ENCODE measurements at regions not wholly inside any gene's neighbourhood (a gene's known extent, or its start where the extent isn't known, plus 50 kb on each side); places are given as distances from the start of the nearest gene placed in this dataset.

- H3K4me3 ChIP-seq (replicated peaks; ENCODE audit: low read depth, low read length) = no peak overlapping the region
- TF ChIP-seq CTCF (IDR thresholded peaks at IDR 0.05; ENCODE audit: insufficient read depth, low read length, poor library complexity, severe bottlenecking) = no peak
- no peak for DNase-seq (ENCODE audit: extremely low read depth, insufficient read length)
- no peaks in the 10 kb centered on the region for H3K27me3 ChIP-seq (replicated peaks; ENCODE audit: control insufficient read depth, insufficient read depth, low read length)
- no peaks in the 10 kb centered on the region for H3K36me3 ChIP-seq (ENCODE audit: control insufficient read depth, insufficient read depth, low read length)
Observed at GRCh38 chr1:14228677-14229076, 369.8 kb upstream of the KAZN start.

GRCh38 chr1:14233510-14233909, 365.0 kb upstream of the KAZN start:
- DNase-seq (ENCODE audit: extremely low read depth, insufficient read length) = no peak
- no peak for TF ChIP-seq CTCF (IDR thresholded peaks at IDR 0.05; ENCODE audit: insufficient read depth, low read length, poor library complexity, severe bottlenecking)
- no peaks in the 10 kb centered on the region for H3K27me3 ChIP-seq (replicated peaks; ENCODE audit: control insufficient read depth, insufficient read depth, low read length)
- no peak overlapping the region for H3K4me3 ChIP-seq (replicated peaks; ENCODE audit: low read depth, low read length)
- H3K36me3 ChIP-seq (ENCODE audit: control insufficient read depth, insufficient read depth, low read length) = no peaks in the 10 kb centered on the region

GRCh38 chr1:14236097-14236496, 362.4 kb upstream of the KAZN start:
- DNase-seq (ENCODE audit: extremely low read depth, insufficient read length) = no peak
- no peak overlapping the region for H3K4me3 ChIP-seq (replicated peaks; ENCODE audit: low read depth, low read length)
- H3K27me3 ChIP-seq (replicated peaks; ENCODE audit: control insufficient read depth, insufficient read depth, low read length) = no peaks in the 10 kb centered on the region
- no peak for TF ChIP-seq CTCF (IDR thresholded peaks at IDR 0.05; ENCODE audit: insufficient read depth, low read length, poor library complexity, severe bottlenecking)
- no peaks in the 10 kb centered on the region for H3K36me3 ChIP-seq (ENCODE audit: control insufficient read depth, insufficient read depth, low read length)

- DNase-seq (ENCODE audit: extremely low read depth, insufficient read length) = no peak
- no peak for TF ChIP-seq CTCF (IDR thresholded peaks at IDR 0.05; ENCODE audit: insufficient read depth, low read length, poor library complexity, severe bottlenecking)
- Histone ChIP-seq H3K27me3 (replicated peaks; ENCODE audit: control insufficient read depth, insufficient read depth, low read length) (no peaks in the 10 kb centered on the region; the same call in 1 of the 2 replicates), H3K4me3 (replicated peaks; ENCODE audit: low read depth, low read length) (no peak overlapping the region), H3K36me3 (ENCODE audit: control insufficient read depth, insufficient read depth, low read length) (no peaks in the 10 kb centered on the region)
Observed at GRCh38 chr1:14238472-14239307, 359.8 kb upstream of the KAZN start.

GRCh38 chr1:14240265-14240664, 358.2 kb upstream of the KAZN start:
- Histone ChIP-seq H3K4me3 (replicated peaks; ENCODE audit: low read depth, low read length) (no peak overlapping the region), H3K36me3 (ENCODE audit: control insufficient read depth, insufficient read depth, low read length) (no peaks in the 10 kb centered on the region), H3K27me3 (replicated peaks; ENCODE audit: control insufficient read depth, insufficient read depth, low read length) (no peaks in the 10 kb centered on the region; the same call in 1 of the 2 replicates)
- TF ChIP-seq CTCF (IDR thresholded peaks at IDR 0.05; ENCODE audit: insufficient read depth, low read length, poor library complexity, severe bottlenecking) = no peak
- DNase-seq (ENCODE audit: extremely low read depth, insufficient read length) = no peak
